GM19328 (cell line): ENCODE measurements at regions not wholly inside any gene's neighbourhood (a gene's known extent, or its start where the extent isn't known, plus 50 kb on each side); places are given as distances from the start of the nearest gene placed in this dataset.

Experiments
- ATAC-seq: cut with Tn5 transposase; IDR thresholded peaks from one replicate; pipeline ENCODE4 v1.9.1; 2021; ENCODE audit warnings: mild to moderate bottlenecking, moderate library complexity; ENCODE audit not compliant: unreplicated experiment

DNA sequence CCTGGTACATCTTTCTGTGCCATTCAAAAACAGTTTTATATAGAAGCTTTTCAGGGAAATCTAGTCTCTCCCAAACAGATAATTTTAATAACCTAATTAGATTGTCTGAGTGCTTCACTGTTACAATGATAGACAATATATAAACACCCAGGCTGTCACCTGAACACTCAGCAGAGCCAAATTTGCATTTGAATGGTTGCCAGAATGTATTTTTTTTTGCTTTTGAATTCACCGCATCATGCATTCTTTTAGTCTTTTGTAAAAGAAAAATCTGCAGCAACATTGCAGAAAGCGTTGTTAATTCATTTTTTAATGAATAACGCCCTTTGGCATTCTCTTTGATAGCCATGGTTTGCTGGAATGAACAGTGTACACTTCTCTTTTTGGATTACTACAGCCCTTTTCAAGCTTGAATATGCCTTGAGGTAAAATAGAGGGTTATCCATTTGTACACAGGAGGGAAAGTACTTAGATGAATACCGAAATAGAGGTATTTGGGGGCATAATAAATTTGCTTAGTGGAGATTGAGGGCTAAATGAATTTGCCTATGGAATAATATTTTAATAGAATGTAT, 175.0 kb upstream of the EPHA5 start:
- ATAC-seq = no peak

DNA sequence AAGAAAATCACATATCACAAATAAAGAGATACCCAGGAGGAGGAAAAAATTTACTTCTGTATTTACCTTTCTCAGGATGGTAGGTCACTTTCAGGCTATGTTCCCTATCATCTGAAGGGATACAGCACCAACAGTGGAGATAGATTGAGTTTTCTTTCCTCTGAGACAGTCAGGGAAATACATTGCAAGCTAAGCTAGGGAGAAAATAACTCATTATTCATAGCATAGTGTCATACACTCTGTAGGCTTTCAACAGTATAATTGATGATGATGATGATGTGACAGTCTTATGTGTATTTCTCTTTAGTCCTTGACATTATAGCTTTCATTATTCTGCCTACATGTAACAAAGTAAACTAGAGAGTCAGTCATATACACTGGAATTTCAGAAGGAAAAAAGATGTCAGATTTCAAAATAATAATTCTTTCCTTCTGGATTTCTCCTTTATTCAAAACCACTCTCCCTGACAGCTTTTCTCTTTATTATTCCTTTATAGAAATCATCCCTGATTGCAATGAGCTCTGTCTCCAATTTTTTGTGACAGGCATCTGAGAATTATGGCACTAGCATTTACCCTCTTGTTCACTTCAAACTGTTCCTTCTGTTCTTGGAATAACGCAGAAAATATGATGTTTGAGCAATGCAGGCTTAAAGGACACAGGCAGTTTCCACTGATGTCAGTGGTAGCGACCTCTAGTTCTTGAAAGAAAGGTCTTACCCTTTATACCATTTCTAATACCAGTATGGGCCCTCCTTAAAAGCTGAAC, 169.1 kb upstream of the EPHA5 start:
- no peak for ATAC-seq

DNA sequence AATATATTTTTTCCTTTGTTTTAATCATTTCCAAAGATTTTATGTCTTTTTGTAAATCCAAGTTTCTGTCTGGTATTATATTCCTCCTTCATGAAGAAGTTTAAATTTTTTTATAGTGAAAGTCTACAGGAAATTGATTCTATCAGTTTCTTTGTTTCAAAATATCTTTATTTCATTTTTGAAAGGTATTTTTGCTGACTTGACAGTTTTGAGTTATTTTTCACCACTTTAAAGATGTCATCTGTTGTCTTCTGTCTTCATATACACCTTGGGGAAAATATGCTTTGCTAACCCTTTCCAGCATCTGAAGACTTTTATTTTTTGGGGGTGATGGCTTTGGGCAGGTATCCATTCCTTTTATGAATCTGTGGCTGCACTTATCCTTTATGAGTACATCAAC, 164.4 kb upstream of the EPHA5 start:
- no peak for ATAC-seq

DNA sequence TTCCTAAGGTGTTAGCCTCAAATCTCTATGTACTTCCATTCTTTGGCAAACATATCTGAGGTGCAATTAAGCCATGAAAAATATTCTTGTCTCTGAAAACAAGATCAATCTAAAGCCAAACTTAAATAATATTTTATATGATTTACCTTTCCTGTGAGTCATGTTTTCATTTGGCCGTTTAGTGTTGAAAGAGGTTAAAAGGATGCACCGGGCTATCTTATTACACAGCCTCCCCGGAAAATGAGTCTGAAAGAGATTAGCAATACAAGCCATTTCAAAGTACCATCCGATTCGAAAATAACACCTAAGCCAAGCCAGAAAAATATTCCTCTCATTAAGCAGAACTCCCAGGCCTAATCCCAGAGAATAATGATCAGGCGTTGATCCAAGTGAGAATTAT, 161.5 kb upstream of the EPHA5 start:
- ATAC-seq = no peak

DNA sequence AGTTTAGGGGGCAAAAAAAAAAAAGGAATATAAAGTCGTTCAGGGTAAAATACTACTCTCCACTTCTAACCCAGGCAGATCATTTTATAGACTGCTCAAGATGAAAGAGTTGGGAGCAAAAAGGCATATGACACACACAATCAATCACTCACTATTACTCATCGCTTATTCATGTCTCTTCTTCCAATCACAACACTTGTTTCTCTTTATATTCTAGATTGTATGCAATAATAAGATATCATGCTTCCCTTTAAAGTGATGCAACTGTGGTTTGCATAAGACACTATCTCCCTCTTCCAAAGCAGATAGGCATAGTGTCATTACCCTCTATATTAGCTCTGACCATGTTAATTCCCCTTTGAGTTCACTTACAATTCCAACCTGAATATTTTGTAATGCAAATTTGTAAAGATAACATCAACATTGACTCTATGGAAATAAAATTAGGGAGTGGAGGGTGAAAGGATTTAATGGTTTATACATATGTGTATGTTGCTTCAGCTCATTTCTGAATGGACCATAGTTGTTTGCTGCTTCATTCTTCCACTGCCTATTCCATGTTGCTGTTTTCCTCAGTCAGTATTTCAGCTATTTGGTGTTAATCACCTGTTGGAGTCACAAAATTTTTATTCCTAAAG, 154.9 kb upstream of the EPHA5 start:
- no peak for ATAC-seq

DNA sequence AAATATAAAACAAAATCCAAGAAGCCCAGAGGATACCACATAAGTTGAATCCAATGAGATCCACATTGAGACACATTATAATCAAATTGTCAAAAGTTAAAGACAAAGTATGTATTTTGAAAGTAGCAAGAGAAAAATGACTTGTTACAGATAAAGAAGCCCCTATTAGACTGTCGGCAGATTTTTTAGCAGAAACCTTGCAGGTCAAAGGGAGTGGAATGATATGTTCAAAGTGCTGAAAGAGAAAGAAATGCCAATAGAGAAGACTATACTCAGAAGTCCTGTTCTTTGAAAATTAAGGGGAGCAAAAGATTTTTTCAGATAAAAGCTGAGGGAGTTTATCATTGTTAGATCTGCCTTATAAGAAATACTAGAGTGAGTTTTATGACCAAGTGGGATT, 148.9 kb upstream of the EPHA5 start:
- ATAC-seq = no peak

DNA sequence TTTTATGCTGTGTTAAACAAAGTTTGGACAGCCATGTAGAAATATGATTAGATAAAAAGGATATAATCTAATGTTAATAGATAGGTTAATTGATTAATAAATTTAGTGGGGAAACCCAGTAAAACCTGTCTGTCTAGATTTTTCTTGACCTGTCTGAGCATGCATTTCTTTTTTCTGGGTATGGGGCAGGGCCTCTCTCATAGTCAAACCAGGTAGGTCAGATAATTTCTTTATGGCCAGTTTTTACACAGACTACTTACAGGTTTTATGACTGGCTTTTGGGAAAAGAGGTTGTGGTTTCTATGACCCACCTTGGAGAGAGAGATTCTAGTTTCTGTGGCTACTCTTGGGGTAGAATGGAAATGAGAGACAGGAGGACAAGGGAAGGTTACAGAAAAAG, 135.6 kb upstream of the EPHA5 start:
- no peak for ATAC-seq

DNA sequence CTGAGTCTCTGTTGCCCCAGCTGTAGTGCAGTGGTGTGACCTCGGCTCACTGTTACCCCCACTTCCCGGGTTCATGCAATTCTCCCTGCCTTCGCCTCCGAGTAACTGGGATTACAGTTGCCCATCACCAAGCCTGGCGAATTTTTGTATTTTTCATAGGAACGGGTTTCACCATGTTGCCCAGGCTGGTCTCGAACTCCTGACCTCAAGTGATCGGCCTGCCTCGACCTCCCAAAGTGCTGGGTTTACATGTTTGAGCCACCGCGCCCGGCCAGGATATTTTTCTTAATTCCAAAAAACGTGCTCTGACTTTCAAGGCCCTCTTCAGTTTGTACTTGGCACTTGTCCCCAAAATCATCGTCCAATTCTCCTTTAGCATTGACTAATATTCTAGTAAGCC, 129.2 kb upstream of the EPHA5 start:
- ATAC-seq = no peak

DNA sequence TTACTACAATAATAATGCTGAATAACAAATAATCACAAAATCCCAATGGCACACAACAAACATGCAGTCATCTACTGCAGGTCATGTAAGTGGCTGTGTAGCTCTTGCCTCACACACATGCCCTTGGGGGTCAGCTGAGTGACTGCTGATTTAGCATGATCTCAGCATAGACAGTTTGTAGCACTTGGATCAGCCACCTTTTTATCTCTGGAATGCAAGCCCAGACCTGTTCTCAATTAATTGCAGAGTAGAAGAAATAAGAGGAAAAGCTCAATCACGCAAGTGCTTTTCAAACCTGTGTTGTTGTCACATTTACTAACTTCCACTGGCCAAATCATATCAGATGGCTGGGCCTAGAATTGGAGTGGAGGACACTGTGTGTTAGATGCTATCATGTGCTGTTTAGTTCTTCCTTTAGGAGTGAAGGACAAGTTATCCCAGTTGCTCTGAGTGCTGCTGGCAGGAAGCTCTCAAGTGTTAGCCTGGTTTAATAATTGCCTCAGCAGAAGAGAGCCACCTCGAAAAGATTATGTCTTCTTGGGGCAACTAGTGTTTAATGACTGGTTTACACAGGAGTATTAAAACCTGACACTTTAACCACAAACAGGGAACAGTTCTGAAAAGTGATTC, 128.3 kb upstream of the EPHA5 start:
- no peak for ATAC-seq

DNA sequence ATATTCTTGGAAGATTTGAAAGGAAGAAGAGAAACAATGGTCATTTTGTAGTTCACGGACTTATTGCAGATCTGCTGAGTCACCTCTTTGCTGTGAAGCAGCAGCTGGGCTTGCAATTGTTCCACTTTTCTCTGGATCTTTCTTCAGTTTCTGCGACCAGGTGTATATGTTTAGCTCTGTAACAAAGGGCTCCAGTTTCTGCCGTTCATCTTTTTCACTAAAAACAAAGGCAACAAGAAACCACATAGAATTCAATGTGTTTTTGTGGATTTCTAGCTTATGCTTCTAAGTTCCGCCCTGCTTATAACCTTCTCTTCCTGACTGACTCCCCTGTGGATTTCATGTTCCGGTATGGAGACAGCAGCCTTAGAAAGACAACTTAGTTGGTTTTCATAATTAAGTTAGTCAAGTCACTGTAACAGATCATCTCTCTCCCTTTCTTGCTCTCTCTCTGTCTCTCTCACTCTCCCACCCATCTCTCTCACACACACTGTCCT, 121.6 kb upstream of the EPHA5 start:
- ATAC-seq = no peak

DNA sequence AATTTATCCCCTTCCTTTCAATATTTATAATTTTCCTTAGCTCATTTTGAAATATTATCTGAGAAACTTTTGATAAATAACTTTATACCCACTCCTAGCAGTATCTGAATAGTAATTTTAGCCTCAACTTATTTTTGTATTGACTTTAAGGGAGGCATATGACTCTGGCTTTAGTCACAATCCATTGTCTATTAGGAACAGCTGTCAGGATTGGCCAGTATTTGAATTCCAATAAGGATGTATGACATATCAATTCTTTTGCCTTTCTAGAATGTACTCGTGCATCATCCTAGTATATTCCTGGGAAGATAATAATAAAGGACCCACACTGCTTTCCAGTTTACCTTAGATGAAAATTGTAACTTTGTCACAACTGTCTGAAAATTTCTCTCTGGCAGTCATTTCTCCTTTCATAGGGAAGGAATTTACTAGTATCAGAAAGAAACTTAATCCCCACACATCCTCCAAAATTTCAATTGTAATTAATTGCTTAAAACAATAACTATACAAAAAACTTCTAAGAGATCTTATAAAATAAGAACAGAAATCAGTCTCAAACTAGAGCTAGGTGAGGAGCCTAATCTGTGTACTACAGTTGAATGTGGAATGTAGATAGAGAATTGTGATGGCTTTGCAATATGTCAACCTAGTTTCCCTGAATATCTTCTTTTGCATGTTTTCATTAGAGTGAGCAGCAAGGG, 121.0 kb upstream of the EPHA5 start:
- ATAC-seq = no peak

DNA sequence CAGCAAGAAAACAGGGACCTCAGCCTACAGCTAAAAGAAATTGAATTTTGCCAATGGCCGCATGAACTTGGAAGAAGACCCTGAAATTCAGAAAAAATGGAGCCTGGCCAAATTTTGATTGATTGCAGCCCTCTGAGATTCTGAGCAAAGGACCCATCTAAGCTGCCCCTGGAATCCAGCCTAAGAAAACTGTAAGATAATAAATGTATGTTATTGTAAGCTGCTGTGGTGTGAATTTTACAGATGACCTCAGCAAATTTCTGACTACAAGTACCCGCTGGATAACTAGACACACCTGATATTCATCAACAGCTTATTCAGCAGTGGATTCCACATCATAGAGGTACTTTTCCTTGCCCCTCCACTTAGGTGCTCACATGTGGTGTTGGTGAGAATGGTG, 119.5 kb upstream of the EPHA5 start:
- no peak for ATAC-seq

DNA sequence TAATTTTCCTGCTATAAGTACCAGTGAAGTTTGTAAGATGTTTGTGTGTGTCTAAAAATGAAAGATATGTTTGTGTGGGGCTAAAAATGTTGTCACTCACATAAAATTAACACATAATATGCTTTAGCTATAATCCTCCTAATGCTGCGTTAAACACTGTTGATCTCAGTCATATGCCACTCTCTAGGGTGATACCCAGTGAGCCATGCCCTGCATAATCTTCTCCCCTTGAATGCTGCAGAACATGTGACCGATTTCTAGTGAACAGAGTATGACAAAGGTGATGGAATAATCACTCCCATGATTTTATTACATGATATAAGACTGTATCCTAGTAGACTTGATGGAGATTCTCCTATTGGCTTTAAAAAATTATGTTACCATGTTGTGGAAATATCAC, 119.1 kb upstream of the EPHA5 start:
- no peak for ATAC-seq

DNA sequence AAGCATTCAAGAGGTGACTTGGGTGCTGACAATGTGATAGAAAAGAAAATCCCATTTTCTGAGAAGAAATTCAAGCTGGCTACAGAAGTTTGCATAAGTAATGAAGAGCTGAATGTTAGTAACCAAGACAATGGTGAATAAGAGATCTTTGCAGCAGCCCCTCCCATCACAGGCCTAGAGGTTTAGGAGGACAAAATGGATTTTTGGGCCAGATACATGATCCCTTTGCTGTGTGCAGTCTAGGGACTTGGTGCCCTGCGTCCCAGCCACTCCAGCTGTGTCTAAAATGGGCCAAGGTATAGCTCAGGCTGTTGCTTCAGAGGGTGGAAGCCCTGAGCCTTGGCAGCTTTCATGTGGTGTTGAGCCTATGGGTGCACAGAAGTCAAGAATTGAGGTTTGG, 107.0 kb upstream of the EPHA5 start:
- no peak for ATAC-seq

DNA sequence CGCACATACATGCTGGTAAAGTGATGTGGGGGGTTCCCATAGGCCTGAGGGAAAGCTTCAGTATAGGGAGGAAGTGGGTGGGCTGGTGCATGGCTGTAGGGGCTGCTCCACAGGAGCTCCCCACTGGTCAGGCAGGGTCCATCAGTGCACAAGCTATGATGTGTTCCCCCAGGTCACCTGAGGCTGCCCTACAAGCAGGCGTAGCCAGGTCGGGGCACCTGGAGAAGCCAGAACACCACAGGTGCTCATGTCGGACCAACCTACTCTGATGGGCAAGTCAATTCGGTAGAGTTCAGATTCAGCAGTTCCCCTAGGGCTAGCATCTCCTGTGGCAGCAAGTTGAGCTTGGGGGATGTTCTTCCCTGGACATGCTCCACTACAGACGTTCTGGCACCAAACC, 103.3 kb upstream of the EPHA5 start:
- ATAC-seq = no peak

DNA sequence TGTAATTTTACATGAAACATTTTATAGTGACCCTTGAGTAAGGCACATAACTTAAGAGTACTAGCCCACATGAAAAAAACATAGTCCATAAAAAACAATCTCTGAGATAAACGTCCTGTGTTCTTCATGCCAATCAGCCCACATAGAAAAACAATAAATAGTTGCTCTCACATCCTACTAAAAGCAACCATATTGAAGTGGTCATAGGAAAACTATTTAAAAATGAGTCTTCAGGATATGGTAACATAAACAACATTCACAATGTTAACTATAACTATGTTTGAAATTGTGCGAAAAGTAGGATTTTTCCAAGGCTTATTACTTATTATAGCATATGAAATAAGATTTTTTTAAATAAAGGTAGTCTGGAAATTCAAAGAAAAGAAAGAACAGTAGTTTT, 77.1 kb upstream of the EPHA5 start:
- ATAC-seq = no peak

DNA sequence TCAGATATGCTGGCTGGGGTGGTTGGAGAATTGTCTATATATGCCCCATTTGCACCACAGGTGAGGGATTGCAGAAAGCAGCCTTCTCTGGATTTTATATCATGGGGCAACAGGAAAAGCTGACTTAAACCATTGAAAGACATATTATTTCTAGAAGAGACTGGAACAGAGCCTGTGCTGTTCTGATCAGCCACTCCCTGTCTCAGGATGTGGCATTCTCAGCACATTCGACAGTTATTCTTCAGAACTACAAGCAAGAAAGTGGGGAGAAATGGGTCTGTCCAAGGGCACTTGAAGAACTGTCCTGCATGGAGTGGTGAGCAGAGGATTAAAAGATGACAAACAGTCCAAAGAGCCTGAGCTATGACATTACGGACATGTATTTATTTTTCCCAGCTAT, 67.8 kb upstream of the EPHA5 start:
- ATAC-seq = no peak

DNA sequence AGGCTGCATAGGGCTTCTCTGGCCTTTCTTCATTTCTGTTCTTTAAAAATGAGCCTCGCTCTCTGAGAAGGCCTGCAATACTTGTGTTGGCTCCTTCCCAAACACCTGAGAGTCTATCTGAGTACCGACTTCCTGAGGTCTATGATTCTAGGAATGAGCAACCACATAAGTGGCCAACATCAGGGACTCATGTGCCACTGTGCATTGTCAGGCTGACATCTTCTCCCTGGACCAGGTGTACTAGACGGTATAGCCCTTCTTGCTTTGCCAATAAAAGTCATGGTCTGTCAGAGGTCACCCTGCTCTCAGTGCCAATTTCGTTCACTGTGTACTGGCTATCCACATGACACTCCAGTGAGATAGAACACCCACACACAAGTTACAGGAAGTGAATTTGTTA, 67.4 kb upstream of the EPHA5 start:
- ATAC-seq = no peak

DNA sequence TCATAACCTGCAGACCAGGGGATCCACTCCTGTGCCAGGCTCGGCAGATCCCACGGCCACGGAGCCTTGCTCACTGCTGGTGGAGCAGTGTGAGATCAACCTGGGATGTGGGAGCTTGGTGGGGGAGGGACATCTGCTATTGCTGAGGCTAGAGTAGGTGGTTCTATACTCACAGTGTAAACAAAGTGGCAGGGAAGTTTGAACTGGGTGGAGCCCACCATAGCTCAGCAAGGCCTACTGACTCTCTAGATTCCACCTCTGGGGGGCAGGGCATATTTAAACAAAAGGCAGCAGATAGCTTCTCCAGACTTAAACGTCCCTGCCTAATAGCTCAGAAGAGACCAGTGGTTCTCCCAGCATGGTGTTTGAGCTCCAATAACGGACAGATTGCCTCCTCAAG, 54.7 kb upstream of the EPHA5 start:
- ATAC-seq = no peak
